Kidney (tissue), 13 donors: ENCODE measurements at regions not wholly inside any gene's neighbourhood (a gene's known extent, or its start where the extent isn't known, plus 50 kb on each side); places are given as distances from the start of the nearest gene placed in this dataset.

Experiments
- DNase-seq, 5 donors: peaks; one replicate each; pipeline ENCODE4 v3.0.0-alpha.2; 2013 to 2020
- FAIRE-seq: peaks from 2 replicates; lab custom pipeline; 2012; peaks lifted over from hg19 to GRCh38; lab: Jason Lieb, UNC
- H3K27ac ChIP-seq, 2 donors: one replicate each; pipeline ENCODE4 v1.7.0; 2013; ENCODE audit warnings: low read depth in 2 of 2, low read length in 2 of 2, inconsistent platforms in 1 of 2
- H3K27me3 ChIP-seq: one replicate; pipeline ENCODE4 v1.7.1; 2013; ENCODE audit warnings: low read length, inconsistent platforms; ENCODE audit not compliant: control insufficient read depth, insufficient read depth
- H3K36me3 ChIP-seq, 3 donors: one replicate each; pipeline versions ENCODE4 v1.7.0 to v1.7.1; 2013; ENCODE audit warnings: low read length in 3 of 3, control low read depth in 1 of 3, inconsistent platforms in 1 of 3; ENCODE audit not compliant: insufficient read depth in 3 of 3, control insufficient read depth in 2 of 3
- H3K4me1 ChIP-seq, 3 donors: one replicate each; pipeline versions ENCODE4 v1.7.0 to v1.7.1; 2013; ENCODE audit warnings: low read length in 3 of 3, inconsistent platforms in 1 of 3, low read depth in 1 of 3; ENCODE audit not compliant: control insufficient read depth in 2 of 3, insufficient read depth in 2 of 3
- H3K4me3 ChIP-seq, 3 donors: one replicate each; pipeline versions ENCODE4 v1.7.0 to v1.8.1; 2013; ENCODE audit warnings: low read length in 3 of 3, control low read depth in 1 of 3, inconsistent platforms in 1 of 3
- H3K9ac ChIP-seq, 3 donors: one replicate each; pipeline versions ENCODE4 v1.7.0 to v1.7.1; 2013; ENCODE audit warnings: low read length in 3 of 3, control low read depth in 1 of 3, inconsistent platforms in 1 of 3
- H3K9me3 ChIP-seq, 3 donors: one replicate each; pipeline versions ENCODE4 v1.7.0 to v1.7.1; 2013; ENCODE audit warnings: low read length in 3 of 3, control low read depth in 1 of 3, inconsistent platforms in 1 of 3; ENCODE audit not compliant: control insufficient read depth in 2 of 3, insufficient read depth in 1 of 3
- CTCF ChIP-seq: IDR thresholded peaks from 3 replicates; pipeline ENCODE4 v1.5.1; 2012; ENCODE audit warnings: mild to moderate bottlenecking, moderate library complexity, borderline replicate concordance; ENCODE audit not compliant: insufficient read depth; ENCODE audit errors: extremely low read depth
- intact Hi-C: fragments of 100-400 bp; cut with DNase I; formaldehyde crosslinking; loops from one replicate; pipeline ENCODE4 v1.11.1; 2022
- donor health status: control.
- donor health status: control.
- donor health status: control.
- donor health status: control.
- donor health status: control.
- donor health status: DM: yes; HTN: yes; CAD: no.
- donor health status: Normal renal cell carcinoma (clear cell type).

GRCh38 chr3:18669374-18669773, 244.2 kb upstream of the SATB1 start:
- DNase-seq = no peak
- intact Hi-C loops = no loop called here
- Histone ChIP-seq H3K9ac (no peak overlapping the region), H3K9me3 (no peaks in the 10 kb centered on the region), H3K4me3 (no peak overlapping the region), H3K27me3 (no peaks in the 10 kb centered on the region), H3K36me3 (no peaks in the 10 kb centered on the region), H3K27ac (no peak overlapping the region), H3K4me1 (no peaks in the 10 kb centered on the region)
- TF ChIP-seq CTCF = no peak
- FAIRE-seq = no peak

- no peak for FAIRE-seq
- H3K27ac ChIP-seq = no peak overlapping the region
- no peak overlapping the region for H3K9ac ChIP-seq
- no peaks in the 10 kb centered on the region for H3K4me1 ChIP-seq
- no peaks in the 10 kb centered on the region for H3K9me3 ChIP-seq
- H3K4me3 ChIP-seq = no peak overlapping the region
- no peaks in the 10 kb centered on the region for H3K27me3 ChIP-seq
- DNase-seq = no peak
- H3K36me3 ChIP-seq = no peaks in the 10 kb centered on the region
- no peak for TF ChIP-seq CTCF
- intact Hi-C loops = no loop called here
Measured at GRCh38 chr3:18667552-18667951, 242.4 kb upstream of the SATB1 start.

GRCh38 chr3:18666655-18667054, 241.5 kb upstream of the SATB1 start:
- Histone ChIP-seq H3K4me3 (no peak overlapping the region), H3K36me3 (no peaks in the 10 kb centered on the region), H3K9ac (no peak overlapping the region), H3K9me3 (no peaks in the 10 kb centered on the region), H3K27me3 (no peaks in the 10 kb centered on the region), H3K27ac (no peak overlapping the region), H3K4me1 (no peaks in the 10 kb centered on the region)
- no peak for TF ChIP-seq CTCF
- no peak for DNase-seq
- intact Hi-C loops = no loop called here
- no peak for FAIRE-seq

- no peak overlapping the region for H3K4me3 ChIP-seq
- intact Hi-C loops = no loop called here
- H3K9me3 ChIP-seq = no peaks in the 10 kb centered on the region
- H3K36me3 ChIP-seq = no peaks in the 10 kb centered on the region
- TF ChIP-seq CTCF = no peak
- DNase-seq (no peak), FAIRE-seq (no peak)
- H3K9ac ChIP-seq = no peak overlapping the region
- H3K27ac ChIP-seq = no peak overlapping the region
- no peaks in the 10 kb centered on the region for H3K4me1 ChIP-seq
- H3K27me3 ChIP-seq = no peaks in the 10 kb centered on the region
Measured at GRCh38 chr3:18660059-18660458, 234.9 kb upstream of the SATB1 start.
